ENCODE measurements at regions not wholly inside any gene's neighbourhood (a gene's known extent, or its start where the extent isn't known, plus 50 kb on each side); places are given as distances from the start of the nearest gene placed in this dataset.

DNA sequence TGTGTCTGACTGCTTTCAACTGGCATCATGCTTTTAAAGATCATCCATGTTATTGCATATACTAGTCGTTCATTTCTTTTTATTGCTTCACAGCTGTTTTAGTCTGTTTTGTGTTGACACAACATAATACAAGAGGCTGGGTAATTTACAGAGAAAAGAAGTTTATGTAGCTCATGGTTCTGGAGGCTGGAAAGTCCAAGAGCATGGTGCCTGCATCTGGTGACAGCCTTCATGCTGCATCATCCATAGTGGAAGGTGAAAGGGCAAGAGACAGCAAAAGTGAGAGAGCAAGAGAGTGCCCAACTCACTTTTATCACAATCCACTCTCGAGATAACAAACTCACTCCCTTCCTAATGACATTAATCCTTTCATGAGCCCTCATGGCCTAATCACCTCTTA, 198.4 kb downstream of the NSG2 start:
- CTCF ChIA-PET (ENCODE audit: partially characterized antibody), result interaction anchor here (1.1 to 1.3 kb wide), 2 partner anchors 73 to 198 kb away, joined by 3 read pairs; partner anchors contain the start of gene NSG2
- FAIRE-seq, result no peak

More for the DNA sequence above, 198.4 kb downstream of the NSG2 start:
- Histone ChIP-seq H3K4me2 (ENCODE audit: insufficient read depth in 1 of 2, low read depth in 2 of 2, low read length in 2 of 2) (no peak overlapping the region), H2BK20ac (ENCODE audit: low read length) (no peak overlapping the region), H3K14ac (ENCODE audit: insufficient read length) (no peak overlapping the region), H3K27ac (ENCODE audit: low read depth, low read length) (no peak overlapping the region), H3K18ac (ENCODE audit: extremely low read depth, low read length) (no peak overlapping the region), H3K27me3 (replicated peaks in 1 of 4; ENCODE audit: control insufficient read depth in 3 of 4, extremely low read depth in 1 of 4, insufficient read depth in 3 of 4, low read length in 3 of 4) (no peaks in the 10 kb centered on the region), H3K56ac (replicated peaks; ENCODE audit: insufficient read length, low read depth, low read length) (no peak overlapping the region), H2AFZ (ENCODE audit: low read length) (no peak overlapping the region), H4K91ac (replicated peaks; ENCODE audit: insufficient read length, low read length) (no peak overlapping the region), H3K4me3 (ENCODE audit: extremely low read depth in 1 of 4, insufficient read depth in 2 of 4, low read depth in 3 of 4, low read length in 4 of 4) (no peak overlapping the region), H2AK5ac (ENCODE audit: low read depth, low read length) (no peak overlapping the region), H4K20me1 (replicated peaks in 1 of 2; ENCODE audit: control insufficient read depth in 1 of 2, insufficient read depth in 2 of 2, low read length in 2 of 2) (no peaks in the 10 kb centered on the region), H3K23ac (ENCODE audit: insufficient read length) (no peak overlapping the region), H3K9ac (replicated peaks in 1 of 4; ENCODE audit: extremely low read depth in 1 of 4, low read depth in 3 of 4, low read length in 3 of 4) (no peak overlapping the region), H3K79me1 (ENCODE audit: low read depth, low read length) (no peaks in the 10 kb centered on the region), H2BK15ac (ENCODE audit: low read length) (no peak overlapping the region), H3K4me1 (replicated peaks in 1 of 4; ENCODE audit: control insufficient read depth in 3 of 4, insufficient read depth in 4 of 4, low read length in 3 of 4) (no peaks in the 10 kb centered on the region), H3K9me3 (ENCODE audit: insufficient read depth in 2 of 2, low read depth in 1 of 2, low read length in 1 of 2) (no peaks in the 10 kb centered on the region), H4K5ac (ENCODE audit: insufficient read length, low read depth, low read length) (no peak overlapping the region), H3K36me3 (ENCODE audit: control insufficient read depth in 2 of 4, insufficient read depth in 4 of 4, low read length in 3 of 4) (no peaks in the 10 kb centered on the region), H3K4ac (replicated peaks; ENCODE audit: insufficient read length, low read depth, low read length) (no peak overlapping the region), H4K8ac (ENCODE audit: extremely low read depth, insufficient read depth, low read length) (no peak overlapping the region), H3K23me2 (ENCODE audit: low read depth, low read length) (no peaks in the 10 kb centered on the region), H3K79me2 (ENCODE audit: control insufficient read depth in 1 of 2, insufficient read depth in 2 of 2, low read length in 2 of 2) (no peaks in the 10 kb centered on the region), H2BK12ac (ENCODE audit: low read depth, low read length) (no peak overlapping the region), H2BK5ac (ENCODE audit: low read depth, low read length) (no peak overlapping the region), H2BK120ac (replicated peaks; ENCODE audit: low read depth, low read length) (no peak overlapping the region)
- 87% methylated on average over 2 of the region's 2 CpGs; no CpG with 5 or more reads in 1 of the 2 experiments for WGBS, 2 experiments (ENCODE audit: extremely low coverage in 1 of 2, insufficient coverage in 1 of 2, insufficient read length in 1 of 2, insufficient replicate concordance in 2 of 2, low coverage in 1 of 2, low lambda C conversion rate in 2 of 2, missing lambda C conversion rate in 1 of 2)
- DNase-seq (ENCODE audit: low read depth in 1 of 2, low spot score in 2 of 2), result no peak
- POLR2A ChIA-PET (ENCODE audit: partially characterized antibody), result no interaction called here
- TF ChIP-seq SRF (IDR thresholded peaks at IDR 0.05; ENCODE audit: low read depth, low read length) (no peak), ZNF274 (IDR thresholded peaks at IDR 0.05; ENCODE audit: borderline replicate concordance, extremely low read depth, low read length) (no peak), SP4 (IDR thresholded peaks at IDR 0.05; ENCODE audit: low read length) (no peak), CBX5 (IDR thresholded peaks at IDR 0.05; ENCODE audit: low read depth, low read length) (no peak)
